Esophagus muscularis mucosa (tissue), 4 donors: ENCODE measurements at regions not wholly inside any gene's neighbourhood (a gene's known extent, or its start where the extent isn't known, plus 50 kb on each side); places are given as distances from the start of the nearest gene placed in this dataset.

ENCODE experiments used
- EP300 ChIP-seq: sonication (generic); formaldehyde crosslinking; IDR thresholded peaks from one replicate; pipeline ENCODE4 v1.6.1; 2017; ENCODE audit warnings: antibody characterized with exemption
- POLR2A ChIP-seq: fragments of 450-650 bp; IDR thresholded peaks from one replicate; pipeline ENCODE4 v1.6.1; 2017; ENCODE audit warnings: antibody characterized with exemption, moderate library complexity, mild to moderate bottlenecking, low read depth
- POLR2AphosphoS5 ChIP-seq, 2 donors: sonication (generic); formaldehyde crosslinking; IDR thresholded peaks; one replicate each; pipeline ENCODE4 v1.6.1; 2017; ENCODE audit warnings: antibody characterized with exemption in 2 of 2
- TF ChIP-seq, protein P1 (sequence below), 3 experiments: fragments of 200-600 bp in 2 of 3; fragments of 450-650 bp in 1 of 3; sonication (generic) in 2 of 3; IDR thresholded peaks; one replicate each; pipeline ENCODE4 v1.5.1; 2017 to 2019; ENCODE audit warnings: antibody characterized with exemption in 3 of 3, mild to moderate bottlenecking in 2 of 3, moderate library complexity in 1 of 3

DNA sequence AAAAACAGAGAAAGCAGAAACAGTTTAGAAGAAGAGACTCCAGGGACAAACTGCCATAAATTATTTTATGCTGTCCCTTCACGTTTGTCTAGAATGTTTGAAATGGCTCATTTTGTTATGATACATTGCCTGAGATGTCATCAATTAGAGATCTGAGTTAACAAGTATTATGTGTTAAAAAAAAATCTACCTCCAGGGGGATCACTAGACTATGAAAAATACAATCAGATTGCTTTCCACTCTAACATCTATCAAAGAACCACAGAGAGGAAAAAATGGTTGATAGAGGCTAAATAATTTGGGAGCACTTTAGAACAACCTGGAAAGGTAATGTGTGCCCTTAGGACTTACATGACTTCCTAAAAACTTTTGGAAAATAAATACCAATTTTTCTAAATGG, 103.8 kb upstream of the CCDC150 start:
- TF ChIP-seq POLR2A (no peak), POLR2AphosphoS5 (IDR thresholded peaks at IDR 0.05) (no peak), EP300 (no peak)
- TF ChIP-seq, protein P1, sequence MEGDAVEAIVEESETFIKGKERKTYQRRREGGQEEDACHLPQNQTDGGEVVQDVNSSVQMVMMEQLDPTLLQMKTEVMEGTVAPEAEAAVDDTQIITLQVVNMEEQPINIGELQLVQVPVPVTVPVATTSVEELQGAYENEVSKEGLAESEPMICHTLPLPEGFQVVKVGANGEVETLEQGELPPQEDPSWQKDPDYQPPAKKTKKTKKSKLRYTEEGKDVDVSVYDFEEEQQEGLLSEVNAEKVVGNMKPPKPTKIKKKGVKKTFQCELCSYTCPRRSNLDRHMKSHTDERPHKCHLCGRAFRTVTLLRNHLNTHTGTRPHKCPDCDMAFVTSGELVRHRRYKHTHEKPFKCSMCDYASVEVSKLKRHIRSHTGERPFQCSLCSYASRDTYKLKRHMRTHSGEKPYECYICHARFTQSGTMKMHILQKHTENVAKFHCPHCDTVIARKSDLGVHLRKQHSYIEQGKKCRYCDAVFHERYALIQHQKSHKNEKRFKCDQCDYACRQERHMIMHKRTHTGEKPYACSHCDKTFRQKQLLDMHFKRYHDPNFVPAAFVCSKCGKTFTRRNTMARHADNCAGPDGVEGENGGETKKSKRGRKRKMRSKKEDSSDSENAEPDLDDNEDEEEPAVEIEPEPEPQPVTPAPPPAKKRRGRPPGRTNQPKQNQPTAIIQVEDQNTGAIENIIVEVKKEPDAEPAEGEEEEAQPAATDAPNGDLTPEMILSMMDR (IDR thresholded peaks at IDR 0.05) = no peak
